Right kidney (tissue), 1 donor: ENCODE measurements at regions not wholly inside any gene's neighbourhood (a gene's known extent, or its start where the extent isn't known, plus 50 kb on each side); places are given as distances from the start of the nearest gene placed in this dataset.

Experiments used
- DNase-seq: peaks from one replicate; pipeline ENCODE4 v3.0.0-alpha.2; 2016

GRCh38 chr7:35339811-35340210 lies 85.9 kb upstream of the TBX20 start:
- DNase-seq, result no peak

- DNase-seq, result no peak
Observed at GRCh38 chr7:35336444-35336843, 82.5 kb upstream of the TBX20 start.

DNA sequence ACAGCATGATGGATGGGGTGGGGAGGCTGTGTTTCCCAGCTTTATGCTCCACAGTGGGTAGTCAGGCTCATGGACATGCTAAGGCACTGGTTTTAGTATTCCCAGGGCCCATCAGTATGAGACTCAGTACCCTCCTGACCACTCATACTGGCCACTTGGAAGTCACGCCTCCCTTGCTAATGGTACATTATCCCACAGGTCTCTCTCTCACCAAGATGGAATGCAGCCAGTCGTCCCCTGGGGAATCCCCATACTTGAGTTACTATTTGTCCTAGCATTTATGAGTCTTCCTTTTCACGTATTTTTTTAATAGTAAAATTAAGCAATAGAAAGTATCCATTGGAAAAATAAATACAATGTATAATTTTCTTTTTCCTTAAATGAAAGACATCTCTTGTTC lies 80.6 kb upstream of the TBX20 start:
- no peak for DNase-seq

DNA sequence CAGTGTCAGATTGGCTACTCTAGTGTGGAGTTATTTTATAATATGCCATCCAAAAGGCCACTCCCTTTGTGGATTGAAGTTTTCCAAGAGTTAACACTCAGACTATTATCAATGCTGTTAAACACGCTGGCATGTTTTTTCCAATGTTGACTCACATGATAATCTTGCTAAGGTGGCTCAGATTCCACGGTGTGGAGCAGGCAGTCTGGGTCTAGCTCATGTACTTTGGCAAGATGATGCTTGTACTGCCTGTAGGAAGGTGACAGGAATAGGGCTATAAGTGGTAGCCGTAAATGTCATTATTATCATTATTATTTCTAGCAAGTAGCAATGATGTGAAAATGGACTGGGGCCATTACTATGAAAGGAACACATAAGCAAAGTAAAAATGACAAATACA lies 79.4 kb upstream of the TBX20 start:
- no peak for DNase-seq

DNA sequence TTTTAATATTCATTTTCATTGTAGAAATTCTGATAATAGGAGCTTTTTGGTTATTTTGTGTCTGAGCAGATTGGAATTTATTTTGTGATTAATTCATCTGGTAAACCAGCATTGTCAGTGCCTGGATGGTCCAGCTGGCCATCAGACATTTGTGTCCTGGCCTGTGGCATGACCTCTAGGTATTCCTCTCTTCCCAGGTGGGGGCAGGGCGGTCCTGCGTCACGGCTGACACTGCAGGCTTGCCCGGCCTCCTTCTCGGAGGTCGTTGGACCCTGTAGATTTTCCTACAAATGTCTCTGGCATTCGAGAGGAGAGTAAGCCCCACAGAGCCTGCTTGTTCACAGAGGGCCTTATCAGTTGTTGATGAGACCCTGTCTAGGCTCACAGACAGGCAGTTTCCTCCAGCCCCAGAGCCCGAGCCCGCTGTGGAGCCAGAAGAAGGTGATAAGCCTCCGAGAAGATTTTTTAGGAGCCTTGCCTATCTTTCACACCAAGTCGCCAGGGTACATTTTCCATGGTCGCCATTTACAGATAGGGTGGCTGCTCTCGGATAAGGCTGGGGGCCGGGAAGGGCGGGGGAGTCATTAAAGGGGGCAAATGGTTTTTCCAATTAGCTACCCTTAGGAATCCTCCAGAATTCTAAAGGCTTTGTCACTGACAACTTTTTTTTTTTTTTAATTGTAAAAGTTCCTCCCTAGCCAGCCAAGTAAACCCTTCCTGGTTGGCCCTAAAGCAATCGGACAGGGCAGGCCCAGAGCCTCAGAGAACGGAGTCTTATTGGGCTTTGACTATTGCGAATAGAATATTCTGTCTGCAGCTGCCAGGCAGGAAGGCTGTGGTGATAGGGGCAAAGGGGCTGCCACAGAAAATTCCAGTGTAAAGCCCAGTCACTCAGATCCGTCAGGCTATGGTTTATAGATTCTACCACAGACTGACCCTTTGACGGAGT lies 78.1 kb upstream of the TBX20 start:
- no peak for DNase-seq

DNA sequence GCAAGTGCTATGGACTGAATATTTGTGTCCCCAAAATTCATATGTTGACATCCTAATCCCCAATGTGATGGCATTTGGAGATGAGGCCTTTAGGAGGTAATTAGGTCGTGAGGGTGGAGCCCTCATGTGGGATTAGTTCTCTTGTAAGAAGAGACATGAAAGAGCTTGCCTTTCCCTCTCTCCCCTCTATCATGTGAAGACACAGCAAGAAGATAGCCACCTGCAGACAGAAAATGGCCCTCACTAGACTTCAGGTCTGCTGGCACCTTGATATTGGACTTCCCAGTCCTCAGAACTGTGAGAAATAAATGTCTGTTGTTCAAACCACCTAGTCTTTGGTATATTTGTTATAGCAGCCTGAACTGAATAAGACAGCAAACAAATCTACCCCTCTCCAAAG lies 75.1 kb upstream of the TBX20 start:
- no peak for DNase-seq

DNA sequence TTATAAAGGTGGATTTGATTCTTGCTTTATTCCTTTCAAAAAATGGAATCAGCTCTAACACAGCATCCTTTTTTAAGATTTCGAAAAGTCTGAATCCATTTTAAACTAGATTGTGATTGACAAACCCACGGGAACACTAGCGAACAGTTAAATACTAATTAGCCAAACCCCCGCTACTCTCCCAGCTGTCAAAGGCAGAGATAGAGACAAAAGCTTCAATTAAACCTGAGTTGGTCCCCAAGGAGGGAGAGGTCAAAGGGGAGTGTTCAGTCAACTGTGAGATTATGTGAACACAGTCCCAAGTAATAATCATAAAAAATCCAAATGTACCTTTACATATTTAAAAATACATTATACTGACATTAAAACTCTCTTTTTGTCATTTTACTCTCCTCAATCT lies 65.7 kb upstream of the TBX20 start:
- DNase-seq, result no peak

- DNase-seq, result no peak
Observed at GRCh38 chr7:35316549-35316948, 62.6 kb upstream of the TBX20 start.

- no peak for DNase-seq
Observed at GRCh38 chr7:35315517-35315916, 61.6 kb upstream of the TBX20 start.

DNA sequence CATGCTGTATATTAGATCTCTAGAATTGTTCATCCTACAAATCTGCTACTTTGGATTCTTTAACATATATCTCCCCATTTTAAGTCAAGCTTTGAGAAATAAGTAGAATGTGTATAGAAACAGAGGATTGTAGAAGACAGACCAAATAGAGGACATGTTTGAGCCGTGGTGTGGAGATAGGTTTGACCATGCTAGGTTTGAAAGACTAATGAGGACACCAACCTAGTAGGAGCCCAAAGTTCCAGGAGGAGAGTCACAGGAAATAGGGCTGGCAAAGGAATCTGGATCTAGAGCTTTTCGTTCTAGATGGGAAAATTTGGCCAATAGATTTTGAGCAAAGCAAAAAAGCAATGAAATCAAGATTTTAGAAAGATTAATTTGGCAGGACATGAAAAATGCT lies 60.5 kb upstream of the TBX20 start:
- no peak for DNase-seq

DNA sequence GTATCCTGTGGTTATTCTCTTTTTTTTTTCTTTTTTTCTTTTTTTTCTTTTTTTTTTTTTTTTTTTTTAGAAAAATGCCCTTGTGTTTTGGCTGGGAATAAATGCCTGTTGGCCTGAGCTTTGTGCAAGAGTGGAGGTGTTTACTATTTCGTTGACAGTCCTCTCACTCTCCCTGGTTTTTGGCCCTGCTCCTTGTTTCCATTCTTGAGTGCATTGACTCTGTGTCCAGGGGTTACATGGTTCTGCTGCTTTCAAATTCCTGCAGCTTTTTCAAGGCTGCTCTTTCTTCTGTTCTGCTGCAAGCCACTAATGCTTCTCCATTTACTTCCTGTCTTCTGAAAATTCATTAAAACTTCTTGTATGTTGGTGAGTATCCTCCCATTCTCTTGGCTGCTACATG lies 59.7 kb upstream of the TBX20 start:
- no peak for DNase-seq
